ENCODE measurements at regions not wholly inside any gene's neighbourhood (a gene's known extent, or its start where the extent isn't known, plus 50 kb on each side); places are given as distances from the start of the nearest gene placed in this dataset.

DNA sequence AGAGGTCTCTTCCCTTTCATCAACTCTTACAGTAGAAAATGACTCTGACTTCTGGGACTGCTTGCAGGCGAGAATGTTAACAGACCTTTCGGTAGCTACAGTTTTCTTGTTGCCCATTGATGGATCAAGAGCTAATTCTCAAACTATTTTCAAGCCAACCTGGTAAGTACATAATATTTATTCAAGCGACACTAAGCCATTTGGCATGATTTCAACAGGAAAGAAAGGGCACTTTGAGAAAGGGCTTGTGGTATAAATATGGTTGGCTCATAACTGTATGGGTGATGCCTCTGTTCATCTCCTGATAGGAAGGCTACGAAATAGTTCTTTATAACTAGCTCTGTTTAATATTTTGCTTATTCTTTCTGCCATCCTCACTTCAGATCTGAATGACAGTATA is 196.2 kb upstream of the CNTN4 start:
- BruUV-seq (replicated peaks) = no TSS peak

DNA sequence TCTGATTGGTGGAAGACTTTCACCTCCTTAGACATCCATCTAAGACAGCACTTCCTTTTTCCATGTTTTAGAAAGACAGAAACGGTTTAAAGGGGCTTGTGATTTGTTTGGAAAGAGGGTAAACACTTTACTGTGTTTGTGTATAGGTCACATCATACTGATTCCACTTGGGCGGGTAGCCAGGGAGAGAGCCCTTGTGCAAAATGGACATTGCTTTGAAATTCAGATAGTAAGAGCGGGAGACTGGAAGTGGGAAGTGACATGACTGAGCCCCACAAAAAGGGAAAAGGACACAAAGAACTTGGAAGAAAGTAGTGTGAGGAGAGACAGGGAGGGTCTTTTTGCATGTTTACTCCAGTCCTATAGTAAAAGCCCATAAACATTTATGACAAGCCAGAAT is 195.6 kb upstream of the CNTN4 start:
- Histone ChIP-seq H3K27ac (ENCODE audit: low read depth, low read length, poor library complexity, severe bottlenecking) (no peak overlapping the region), H3K36me3 (ENCODE audit: insufficient read depth, low read length, poor library complexity, severe bottlenecking) (no peaks in the 10 kb centered on the region), H3K4me1 (ENCODE audit: insufficient read depth, low read length, poor library complexity, severe bottlenecking) (peaks cover 19% of the 10 kb centered on the region), H3K27me3 (replicated peaks; ENCODE audit: insufficient read depth, low read depth, low read length, poor library complexity) (no peaks in the 10 kb centered on the region), H3K9me3 (ENCODE audit: low read depth, low read length, poor library complexity, severe bottlenecking) (no peaks in the 10 kb centered on the region), H3K4me3 (ENCODE audit: low read depth, low read length, poor library complexity, severe bottlenecking) (no peak overlapping the region)
- no peak for DNase-seq (ENCODE audit: low spot score)
- TF ChIP-seq, protein P1, sequence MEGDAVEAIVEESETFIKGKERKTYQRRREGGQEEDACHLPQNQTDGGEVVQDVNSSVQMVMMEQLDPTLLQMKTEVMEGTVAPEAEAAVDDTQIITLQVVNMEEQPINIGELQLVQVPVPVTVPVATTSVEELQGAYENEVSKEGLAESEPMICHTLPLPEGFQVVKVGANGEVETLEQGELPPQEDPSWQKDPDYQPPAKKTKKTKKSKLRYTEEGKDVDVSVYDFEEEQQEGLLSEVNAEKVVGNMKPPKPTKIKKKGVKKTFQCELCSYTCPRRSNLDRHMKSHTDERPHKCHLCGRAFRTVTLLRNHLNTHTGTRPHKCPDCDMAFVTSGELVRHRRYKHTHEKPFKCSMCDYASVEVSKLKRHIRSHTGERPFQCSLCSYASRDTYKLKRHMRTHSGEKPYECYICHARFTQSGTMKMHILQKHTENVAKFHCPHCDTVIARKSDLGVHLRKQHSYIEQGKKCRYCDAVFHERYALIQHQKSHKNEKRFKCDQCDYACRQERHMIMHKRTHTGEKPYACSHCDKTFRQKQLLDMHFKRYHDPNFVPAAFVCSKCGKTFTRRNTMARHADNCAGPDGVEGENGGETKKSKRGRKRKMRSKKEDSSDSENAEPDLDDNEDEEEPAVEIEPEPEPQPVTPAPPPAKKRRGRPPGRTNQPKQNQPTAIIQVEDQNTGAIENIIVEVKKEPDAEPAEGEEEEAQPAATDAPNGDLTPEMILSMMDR (conservative IDR thresholded peaks at IDR 0.05; ENCODE audit: low read depth, low read length) = no peak
- TF ChIP-seq EZH2 (IDR thresholded peaks at IDR 0.05; ENCODE audit: borderline replicate concordance, low read depth, low read length, poor library complexity, severe bottlenecking) = no peak
- ChIA-PET POLR2A (ENCODE audit: low non-redundant PET) (no interaction called here), CTCF (no interaction called here)
- intact Hi-C loops (cut with micrococcal nuclease; ENCODE audit: unreplicated experiment) = no loop called here
- BruUV-seq (replicated peaks) = no TSS peak

More for the DNA sequence above, 196.2 kb upstream of the CNTN4 start:
- no peaks in the 10 kb centered on the region for H3K9me3 ChIP-seq (ENCODE audit: low read depth, low read length, poor library complexity, severe bottlenecking)
- intact Hi-C loops (cut with micrococcal nuclease; ENCODE audit: unreplicated experiment) = no loop called here
- POLR2A ChIA-PET (ENCODE audit: low non-redundant PET) = no interaction called here
- H3K27me3 ChIP-seq (replicated peaks; ENCODE audit: insufficient read depth, low read depth, low read length, poor library complexity) = no peaks in the 10 kb centered on the region
- TF ChIP-seq, protein P1 (conservative IDR thresholded peaks at IDR 0.05; ENCODE audit: low read depth, low read length) = no peak
- TF ChIP-seq EZH2 (IDR thresholded peaks at IDR 0.05; ENCODE audit: borderline replicate concordance, low read depth, low read length, poor library complexity, severe bottlenecking) = no peak
- peaks cover 16% of the 10 kb centered on the region for H3K4me1 ChIP-seq (ENCODE audit: insufficient read depth, low read length, poor library complexity, severe bottlenecking)
- H3K27ac ChIP-seq (ENCODE audit: low read depth, low read length, poor library complexity, severe bottlenecking) = no peak overlapping the region
- no peak overlapping the region for H3K4me3 ChIP-seq (ENCODE audit: low read depth, low read length, poor library complexity, severe bottlenecking)
- CTCF ChIA-PET = no interaction called here
- DNase-seq (ENCODE audit: low spot score) = peak; percentile 63
- no peaks in the 10 kb centered on the region for H3K36me3 ChIP-seq (ENCODE audit: insufficient read depth, low read length, poor library complexity, severe bottlenecking)

DNA sequence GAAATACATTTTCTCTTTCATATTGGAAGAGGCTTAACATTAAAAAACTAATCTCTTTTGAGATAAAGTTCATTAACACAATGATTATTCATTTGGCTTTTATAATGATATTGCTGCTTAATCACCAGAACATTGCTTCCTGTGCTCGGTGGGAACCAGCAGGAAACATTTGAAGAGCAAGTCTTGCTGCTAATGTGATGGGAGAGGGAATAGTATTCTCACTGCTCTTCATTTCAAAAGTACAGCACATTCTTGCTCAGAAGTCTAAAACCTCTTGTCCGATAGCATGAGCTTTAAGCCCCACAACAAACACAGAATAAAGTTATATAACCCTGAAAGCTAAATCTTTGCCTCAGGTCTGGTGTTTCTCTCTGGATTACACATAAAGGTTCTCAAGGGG is 190.8 kb upstream of the CNTN4 start:
- ChIA-PET CTCF (no interaction called here), POLR2A (ENCODE audit: low non-redundant PET) (no interaction called here)
- H3K27me3 ChIP-seq (replicated peaks; ENCODE audit: insufficient read depth, low read depth, low read length, poor library complexity) = no peaks in the 10 kb centered on the region
- intact Hi-C loops (cut with micrococcal nuclease; ENCODE audit: unreplicated experiment) = no loop called here
- BruUV-seq (replicated peaks) = no TSS peak
- TF ChIP-seq, protein P1 (conservative IDR thresholded peaks at IDR 0.05; ENCODE audit: low read depth, low read length) = no peak
- no peak for TF ChIP-seq EZH2 (IDR thresholded peaks at IDR 0.05; ENCODE audit: borderline replicate concordance, low read depth, low read length, poor library complexity, severe bottlenecking)
- DNase-seq (ENCODE audit: low spot score) = peak; percentile 68
- H3K4me1 ChIP-seq (ENCODE audit: insufficient read depth, low read length, poor library complexity, severe bottlenecking) = peaks cover 12% of the 10 kb centered on the region
- H3K4me3 ChIP-seq (ENCODE audit: low read depth, low read length, poor library complexity, severe bottlenecking) = no peak overlapping the region
- H3K27ac ChIP-seq (ENCODE audit: low read depth, low read length, poor library complexity, severe bottlenecking) = no peak overlapping the region
- H3K9me3 ChIP-seq (ENCODE audit: low read depth, low read length, poor library complexity, severe bottlenecking) = peaks cover 5% of the 10 kb centered on the region
- H3K36me3 ChIP-seq (ENCODE audit: insufficient read depth, low read length, poor library complexity, severe bottlenecking) = no peaks in the 10 kb centered on the region

Measured in A673 (cell line).